KMS-11 (cell line): ENCODE measurements at regions not wholly inside any gene's neighbourhood (a gene's known extent, or its start where the extent isn't known, plus 50 kb on each side); places are given as distances from the start of the nearest gene placed in this dataset.

Experiments used
- H2AFZ ChIP-seq: fragments of 200-600 bp; sonication (generic); 2 replicates; pipeline ENCODE4 v1.6.1; 2016; ENCODE audit warnings: antibody characterized with exemption, mixed run types, low read depth
- H3K27ac ChIP-seq: fragments of 200-600 bp; sonication (generic); 2 replicates; pipeline ENCODE4 v1.6.1; 2016; ENCODE audit warnings: mild to moderate bottlenecking, mixed run types
- H3K27me3 ChIP-seq: fragments of 200-600 bp; sonication (generic); 2 replicates; pipeline ENCODE4 v1.6.1; 2017; ENCODE audit warnings: mild to moderate bottlenecking, low read depth, mixed run types, moderate library complexity; ENCODE audit not compliant: insufficient read depth
- H3K36me3 ChIP-seq: fragments of 200-600 bp; sonication (generic); 2 replicates; pipeline ENCODE4 v1.6.1; 2017; ENCODE audit warnings: mild to moderate bottlenecking, mixed run types; ENCODE audit not compliant: insufficient read depth
- H3K4me1 ChIP-seq: fragments of 200-600 bp; sonication (generic); 2 replicates; pipeline ENCODE4 v1.6.1; 2016; ENCODE audit warnings: mild to moderate bottlenecking, low read depth, mixed run types; ENCODE audit not compliant: poor library complexity, severe bottlenecking
- H3K4me2 ChIP-seq: fragments of 200-600 bp; sonication (generic); 2 replicates; pipeline ENCODE4 v1.7.0; 2016; ENCODE audit warnings: mild to moderate bottlenecking, mixed run types
- H3K4me3 ChIP-seq: fragments of 200-600 bp; sonication (generic); IDR thresholded peaks from 2 replicates; pipeline ENCODE4 v1.6.1; 2017; ENCODE audit warnings: low read depth, low read length, mixed read lengths; ENCODE audit not compliant: insufficient read depth
- H3K79me2 ChIP-seq: fragments of 200-600 bp; sonication (generic); 2 replicates; pipeline ENCODE4 v1.6.1; 2016; ENCODE audit warnings: low read depth, mixed run types; ENCODE audit not compliant: insufficient read depth
- H3K9ac ChIP-seq: fragments of 200-600 bp; sonication (generic); 2 replicates; pipeline ENCODE4 v1.6.1; 2016; ENCODE audit warnings: mild to moderate bottlenecking, mixed run types
- H4K20me1 ChIP-seq: fragments of 200-600 bp; sonication (generic); 2 replicates; pipeline ENCODE4 v1.6.1; 2016; ENCODE audit warnings: mild to moderate bottlenecking, mixed run types; ENCODE audit not compliant: insufficient read depth
- CTCF ChIP-seq: fragments of 200-600 bp; sonication (generic); conservative IDR thresholded peaks from 2 replicates; pipeline ENCODE4 v1.6.1; 2017; ENCODE audit warnings: low read depth, mild to moderate bottlenecking, antibody characterized with exemption, low read length, moderate library complexity, mixed read lengths

GRCh38 chr3:144444061-144444460 is 472.4 kb downstream of the DIPK2A start:
- Histone ChIP-seq H3K36me3 (no peaks in the 10 kb centered on the region), H3K27me3 (no peaks in the 10 kb centered on the region), H4K20me1 (no peaks in the 10 kb centered on the region), H3K79me2 (no peaks in the 10 kb centered on the region), H3K9ac (no peak overlapping the region), H3K4me3 (no peak overlapping the region), H3K4me2 (no peak overlapping the region), H3K4me1 (no peaks in the 10 kb centered on the region), H2AFZ (no peak overlapping the region), H3K27ac (no peak overlapping the region)
- no peak for TF ChIP-seq CTCF

- no peak overlapping the region for H3K9ac ChIP-seq
- H3K4me3 ChIP-seq = no peak overlapping the region
- no peak overlapping the region for H3K4me2 ChIP-seq
- H3K27me3 ChIP-seq = no peaks in the 10 kb centered on the region
- H3K27ac ChIP-seq = no peak overlapping the region
- no peaks in the 10 kb centered on the region for H3K79me2 ChIP-seq
- no peaks in the 10 kb centered on the region for H3K36me3 ChIP-seq
- H4K20me1 ChIP-seq = no peaks in the 10 kb centered on the region
- no peak overlapping the region for H2AFZ ChIP-seq
- H3K4me1 ChIP-seq = no peaks in the 10 kb centered on the region
- TF ChIP-seq CTCF = no peak
Observed at GRCh38 chr3:144444546-144444945, 472.9 kb downstream of the DIPK2A start.

- Histone ChIP-seq H3K4me3 (no peak overlapping the region), H3K9ac (no peak overlapping the region), H3K27ac (no peak overlapping the region), H3K36me3 (no peaks in the 10 kb centered on the region), H3K4me2 (no peak overlapping the region), H3K4me1 (no peaks in the 10 kb centered on the region), H2AFZ (no peak overlapping the region), H4K20me1 (no peaks in the 10 kb centered on the region), H3K27me3 (no peaks in the 10 kb centered on the region), H3K79me2 (no peaks in the 10 kb centered on the region)
- no peak for TF ChIP-seq CTCF
Observed at GRCh38 chr3:144455841-144456440, 484.3 kb downstream of the DIPK2A start.

DNA sequence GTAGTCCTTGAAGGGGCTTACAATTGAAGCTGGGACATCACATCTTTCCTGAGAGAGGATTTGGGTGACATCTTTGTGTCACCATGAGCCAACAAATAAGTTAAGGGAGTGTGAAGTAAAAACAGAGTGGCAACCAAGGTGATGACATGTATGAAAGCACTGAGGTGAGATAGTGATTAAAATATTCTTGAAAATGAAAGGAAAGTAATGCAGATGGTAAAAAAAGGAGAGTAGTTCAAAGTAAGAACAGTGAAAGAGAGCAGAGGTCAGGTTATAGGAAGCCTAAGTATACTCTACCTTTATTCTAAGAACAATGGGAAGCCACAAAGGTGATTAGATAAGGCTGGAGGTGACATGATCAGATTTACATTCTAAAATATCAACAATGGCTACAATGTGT is 486.1 kb downstream of the DIPK2A start:
- Histone ChIP-seq H3K27me3 (no peaks in the 10 kb centered on the region), H2AFZ (no peak overlapping the region), H3K4me1 (no peaks in the 10 kb centered on the region), H3K79me2 (no peaks in the 10 kb centered on the region), H4K20me1 (no peaks in the 10 kb centered on the region), H3K4me2 (no peak overlapping the region), H3K36me3 (no peaks in the 10 kb centered on the region), H3K4me3 (no peak overlapping the region), H3K9ac (no peak overlapping the region), H3K27ac (no peak overlapping the region)
- TF ChIP-seq CTCF = no peak
